ENCODE measurements at regions not wholly inside any gene's neighbourhood (a gene's known extent, or its start where the extent isn't known, plus 50 kb on each side); places are given as distances from the start of the nearest gene placed in this dataset.

DNA sequence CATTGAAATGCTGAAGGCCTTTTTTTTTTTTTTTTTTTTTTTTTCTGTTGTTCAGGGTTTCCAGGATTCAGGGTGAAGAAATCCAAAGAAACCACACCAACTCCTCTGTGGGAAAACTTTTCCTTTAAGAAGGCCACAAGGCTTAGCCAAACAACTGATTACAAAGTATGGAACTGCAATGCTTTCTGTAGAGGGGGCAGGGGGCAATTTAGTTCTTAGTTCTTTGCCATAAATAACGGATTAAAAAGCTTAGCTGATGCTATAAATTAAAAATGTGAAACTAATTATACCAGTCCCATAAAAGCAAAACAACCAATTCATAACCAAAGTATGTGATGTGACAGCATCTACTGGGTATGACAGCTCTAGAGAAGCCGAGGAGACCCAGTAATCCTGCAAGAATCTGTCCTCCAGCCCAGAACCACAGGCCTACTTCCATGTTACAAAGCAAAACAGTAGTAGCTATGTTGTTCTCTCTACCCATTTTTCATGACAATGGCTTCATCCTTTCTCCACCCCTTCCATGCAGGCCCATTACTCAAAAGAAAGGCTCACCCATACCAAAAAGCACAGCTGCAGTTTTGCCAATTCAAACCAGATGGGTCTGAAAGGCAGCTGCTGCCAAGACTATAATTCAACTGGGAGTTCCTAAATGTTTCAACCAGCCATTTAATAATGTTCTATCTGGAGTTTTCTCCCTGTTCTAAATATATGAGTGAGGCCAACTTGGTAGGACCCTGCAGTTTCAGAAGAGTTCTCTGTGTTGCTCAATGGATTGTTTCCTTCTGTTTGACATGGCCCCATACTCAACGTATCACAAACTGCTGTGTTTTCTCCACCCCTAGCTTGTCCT, 167.1 kb upstream of the ZFHX3 start:
- DNase-seq (ENCODE audit: low spot score) = no peak

DNA sequence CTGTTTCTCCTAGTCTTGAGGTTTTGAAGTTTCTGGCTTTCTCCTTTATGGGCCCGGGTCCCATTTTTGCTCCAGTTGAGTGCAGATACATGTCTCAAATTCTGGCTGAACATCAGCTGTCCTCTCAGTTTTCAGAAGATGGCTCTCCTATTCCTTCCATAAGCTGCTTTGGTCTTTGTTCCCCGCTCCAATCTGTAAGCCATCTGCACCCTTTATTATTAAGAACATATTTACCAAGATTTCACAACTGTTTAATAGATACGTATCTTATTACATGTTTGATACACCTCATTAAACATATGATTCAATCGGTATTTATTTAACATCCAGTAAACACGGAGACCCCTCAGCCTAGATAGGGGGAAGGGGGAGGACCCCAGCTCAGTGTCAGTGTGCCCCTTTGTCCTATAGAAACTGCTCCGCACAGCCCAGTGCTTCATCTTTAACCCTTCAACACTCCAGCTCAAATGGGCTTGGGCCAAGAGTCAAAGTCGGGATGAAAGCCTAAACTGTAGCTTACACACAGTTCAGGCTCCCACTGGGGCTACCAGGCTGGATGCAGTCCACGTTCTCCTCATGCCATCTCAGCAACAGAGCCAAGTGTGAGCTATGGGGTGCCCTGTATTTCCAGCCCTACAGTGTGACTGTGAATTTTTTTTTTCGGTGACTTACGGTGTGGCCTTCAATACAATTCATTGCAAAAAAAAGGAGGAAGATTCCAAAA, 166.0 kb upstream of the ZFHX3 start:
- DNase-seq (ENCODE audit: low spot score) = no peak

DNA sequence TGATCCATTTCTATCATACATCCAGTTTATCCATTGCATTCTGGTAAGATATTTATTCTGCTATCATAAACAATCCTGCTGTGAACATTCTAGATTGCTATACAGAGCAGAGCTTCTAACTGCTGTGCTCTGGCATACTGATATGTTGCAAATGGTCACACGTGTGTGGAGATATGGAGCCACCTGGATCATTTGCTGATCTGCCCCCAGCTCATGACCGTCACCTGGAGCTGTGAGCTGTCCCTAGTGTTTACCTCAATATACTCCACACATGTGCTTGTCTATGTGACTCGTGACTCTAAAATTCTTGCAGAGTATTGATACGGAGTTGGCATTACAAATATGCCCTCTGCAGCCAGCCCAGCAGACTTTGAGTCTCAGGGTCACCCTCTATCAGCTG, 164.5 kb upstream of the ZFHX3 start:
- no peak for DNase-seq (ENCODE audit: low spot score)

DNA sequence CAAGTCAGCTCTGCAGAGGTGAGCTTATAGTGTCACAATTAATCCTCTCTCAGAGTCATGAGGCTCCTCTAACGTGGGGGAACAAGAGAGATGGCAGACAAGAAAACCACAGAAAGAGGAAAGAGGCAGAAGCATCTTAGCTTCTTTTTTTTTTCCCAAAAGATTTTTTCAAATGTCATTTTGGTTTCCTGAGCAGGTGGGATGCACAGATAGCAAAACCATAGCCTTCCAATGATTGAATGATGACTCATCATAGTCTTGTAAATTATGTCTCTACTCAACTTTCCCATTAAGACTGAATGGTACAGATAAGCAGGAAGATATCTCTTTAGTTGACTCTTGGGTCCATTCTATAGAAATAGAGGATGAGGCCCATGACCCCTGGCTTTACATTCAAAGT, 162.8 kb upstream of the ZFHX3 start:
- DNase-seq (ENCODE audit: low spot score) = no peak

DNA sequence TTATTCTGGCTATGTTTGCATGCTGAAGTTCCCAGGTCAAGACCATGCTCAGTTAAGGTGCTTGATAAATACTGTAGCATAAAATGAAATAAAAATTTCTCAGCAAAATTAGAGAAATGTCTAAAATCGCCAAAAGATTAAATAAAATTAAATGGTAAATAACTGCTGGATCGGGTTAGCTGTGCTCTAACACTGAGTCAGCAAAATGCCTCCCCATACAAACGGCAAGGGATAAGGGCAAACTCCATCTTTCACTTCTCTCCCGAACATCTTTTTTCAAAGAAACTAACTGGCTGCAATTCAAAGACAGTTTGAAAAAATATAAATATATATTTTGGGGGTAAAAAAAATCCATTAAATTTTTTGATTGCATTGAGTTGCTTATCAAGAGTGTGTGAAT, 162.2 kb upstream of the ZFHX3 start:
- no peak for DNase-seq (ENCODE audit: low spot score)

DNA sequence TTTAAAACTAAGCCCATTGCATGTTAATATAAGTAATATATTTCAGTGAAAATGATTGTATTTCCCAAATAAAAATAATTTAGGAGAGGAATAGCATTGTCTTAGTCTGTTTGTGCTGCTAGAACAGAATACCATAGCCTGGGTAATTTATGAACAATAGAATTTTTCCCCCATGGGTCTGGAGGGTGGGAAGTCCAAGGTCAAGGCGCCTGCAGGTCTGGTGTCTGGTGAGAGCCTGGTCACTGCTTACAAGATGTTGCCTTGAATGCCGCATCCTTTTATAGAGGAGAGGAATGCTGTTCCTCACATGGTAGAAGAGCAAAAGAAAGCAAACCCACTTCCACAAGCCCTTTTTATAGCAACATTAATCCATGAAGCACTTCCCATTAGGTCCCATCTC, 161.3 kb upstream of the ZFHX3 start:
- no peak for DNase-seq (ENCODE audit: low spot score)

DNA sequence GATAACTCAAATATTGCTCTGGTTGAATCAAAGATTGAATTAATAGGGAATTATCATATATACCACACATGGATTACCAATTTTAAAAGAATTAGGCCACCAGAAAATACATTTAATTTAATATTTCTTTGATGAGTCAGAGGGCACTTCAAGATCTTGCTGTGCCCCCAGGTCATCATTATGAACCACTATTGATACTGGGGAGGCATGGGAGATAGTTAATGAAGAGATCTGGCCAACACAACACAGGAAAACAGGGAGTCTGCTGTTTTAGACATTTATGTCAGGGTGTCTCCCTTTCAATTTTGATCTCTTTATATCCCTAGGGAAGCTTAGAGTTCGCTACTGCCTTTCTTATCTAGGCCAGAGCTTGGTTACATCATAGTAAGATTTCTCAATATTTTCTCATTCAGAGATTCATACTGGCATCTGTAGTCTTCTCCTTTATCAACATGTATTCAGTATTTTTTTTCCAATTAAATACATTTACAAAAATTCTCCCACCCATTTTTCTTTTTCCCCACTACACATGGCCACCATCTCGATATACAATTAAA, 158.3 kb upstream of the ZFHX3 start:
- no peak for DNase-seq (ENCODE audit: low spot score)

DNA sequence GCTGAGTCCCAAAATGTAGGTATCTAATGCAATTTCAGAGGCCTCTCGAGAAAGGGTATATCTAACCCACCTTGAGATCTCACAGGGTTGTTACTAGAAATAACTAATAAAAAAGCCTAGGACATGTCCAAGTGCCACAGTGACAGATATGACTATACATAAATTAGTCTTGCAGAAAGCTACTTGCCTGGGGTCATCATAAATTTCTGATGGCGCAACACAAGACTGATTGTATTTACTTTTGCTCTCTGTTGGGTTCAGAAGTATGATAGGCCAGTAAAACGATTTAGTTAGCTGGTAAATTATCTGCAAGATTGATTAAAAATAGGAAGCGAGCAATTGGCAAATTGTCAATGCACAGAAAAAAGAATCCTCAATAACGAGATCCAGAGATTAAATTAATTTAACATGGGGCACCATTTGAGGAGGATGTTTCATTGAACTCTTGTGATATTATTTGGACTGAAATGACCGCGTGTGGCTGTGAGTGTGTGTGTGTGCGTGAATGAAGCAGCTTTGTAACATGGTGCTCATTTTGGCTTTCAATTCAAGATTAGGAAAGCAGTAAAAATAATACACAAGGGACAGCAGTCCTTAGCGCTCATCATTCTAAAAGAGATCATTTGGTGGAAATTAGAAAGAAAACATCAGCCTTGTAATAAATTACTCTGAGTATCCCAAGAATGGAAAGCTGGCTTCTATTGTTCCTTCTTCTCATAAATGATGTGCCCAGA, 157.4 kb upstream of the ZFHX3 start:
- no peak for DNase-seq (ENCODE audit: low spot score)

DNA sequence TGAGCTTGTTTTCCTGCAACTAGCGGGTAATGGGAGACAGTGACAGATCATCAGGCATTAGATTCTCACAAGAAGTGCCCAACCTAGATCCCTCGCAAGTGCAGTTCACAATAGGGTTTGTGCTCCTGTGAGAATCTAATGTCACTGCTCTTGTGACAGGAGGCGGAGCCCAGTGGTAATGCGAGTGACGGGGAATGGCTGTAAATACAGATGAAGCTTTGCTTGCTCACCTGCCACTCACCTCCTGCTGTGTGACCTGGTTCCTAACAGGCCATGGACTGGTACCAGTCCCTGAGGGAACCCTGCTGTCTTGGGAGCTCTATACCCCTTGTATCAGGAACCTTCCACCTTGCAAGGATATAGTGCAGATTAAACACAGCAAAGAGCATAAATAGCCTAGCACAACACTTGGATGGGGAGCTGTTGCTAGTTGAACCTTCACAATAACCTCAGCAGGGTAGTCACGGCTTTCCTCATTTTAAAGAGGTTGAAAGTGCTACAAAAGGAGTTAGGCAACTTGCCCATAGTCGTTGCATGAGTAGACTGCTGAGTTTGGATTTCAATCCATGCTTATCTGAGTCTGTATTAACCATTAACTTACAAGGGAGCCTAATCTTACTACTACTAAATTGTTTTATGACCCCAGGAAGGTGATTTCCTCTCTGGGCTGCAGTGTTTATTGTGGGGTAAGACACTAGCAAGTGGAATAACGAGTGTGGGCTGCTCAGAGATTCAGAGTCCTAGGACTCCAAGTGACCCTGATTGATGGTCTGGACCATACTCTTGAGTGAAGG, 156.6 kb upstream of the ZFHX3 start:
- no peak for DNase-seq (ENCODE audit: low spot score)

DNA sequence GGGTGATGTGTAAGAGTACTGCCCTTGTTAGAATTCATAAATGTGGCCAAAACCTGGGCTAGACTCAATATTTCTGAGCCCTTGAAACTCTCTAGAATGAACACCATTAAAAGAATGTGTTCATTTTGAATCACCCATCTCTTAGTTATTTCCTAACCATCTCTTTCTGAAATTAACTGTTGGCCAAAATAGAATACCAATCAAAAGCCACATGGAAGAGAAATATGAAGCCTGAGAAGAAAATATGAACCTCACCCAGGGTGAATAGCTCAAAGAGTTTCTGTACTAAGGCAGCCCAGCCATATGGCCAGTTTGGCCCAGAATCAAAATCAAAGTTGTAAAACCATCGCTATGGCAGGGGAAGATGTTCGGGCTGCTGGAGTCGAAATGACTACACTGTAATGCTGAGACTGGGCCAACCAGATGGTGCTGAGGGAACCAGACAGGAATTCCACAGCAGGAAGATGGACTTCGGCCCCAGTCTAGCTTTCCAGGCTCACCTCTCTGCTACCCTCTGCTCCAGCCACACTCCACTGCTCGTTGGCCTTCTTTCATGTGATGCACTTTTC, 154.3 kb upstream of the ZFHX3 start:
- no peak for DNase-seq (ENCODE audit: low spot score)

DNA sequence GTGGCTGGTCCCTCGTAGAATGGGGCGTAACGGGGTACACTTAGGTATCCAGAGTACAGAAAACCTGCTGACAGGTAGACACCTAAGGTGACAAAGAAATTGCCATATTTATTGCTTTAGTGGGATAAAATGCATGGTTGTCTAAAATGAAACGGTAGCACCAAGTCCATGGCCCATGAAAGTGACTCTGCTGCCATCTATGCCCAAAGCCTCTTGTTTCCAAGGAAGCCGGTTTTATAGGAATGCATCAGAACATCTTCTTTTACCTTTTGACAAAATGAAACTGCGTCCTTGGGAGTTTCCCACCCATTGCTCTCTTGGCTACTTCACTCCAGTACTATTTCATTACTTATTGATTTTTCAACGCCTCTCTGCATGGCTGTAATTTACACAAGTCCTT, 151.3 kb upstream of the ZFHX3 start:
- no peak for DNase-seq (ENCODE audit: low spot score)

DNA sequence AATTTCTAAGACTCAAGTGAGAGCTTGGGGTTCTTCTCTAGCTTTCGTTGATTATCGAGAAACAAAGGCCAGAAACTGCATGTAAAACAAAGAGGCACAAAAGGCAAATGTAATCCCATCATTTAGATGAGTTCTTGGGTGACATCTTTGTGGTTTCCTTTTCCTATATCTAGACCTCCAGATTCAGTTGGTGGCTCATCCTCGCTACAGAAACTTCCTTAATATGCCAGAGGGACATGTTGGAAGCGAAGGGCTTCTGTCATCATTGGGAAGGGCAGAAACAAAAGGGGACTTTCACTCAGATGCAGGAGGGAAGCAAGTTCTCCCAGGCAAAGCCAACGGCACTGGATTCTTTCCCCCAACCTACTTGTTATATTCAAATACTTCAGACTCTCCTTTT, 150.6 kb upstream of the ZFHX3 start:
- DNase-seq (ENCODE audit: low spot score) = no peak

DNA sequence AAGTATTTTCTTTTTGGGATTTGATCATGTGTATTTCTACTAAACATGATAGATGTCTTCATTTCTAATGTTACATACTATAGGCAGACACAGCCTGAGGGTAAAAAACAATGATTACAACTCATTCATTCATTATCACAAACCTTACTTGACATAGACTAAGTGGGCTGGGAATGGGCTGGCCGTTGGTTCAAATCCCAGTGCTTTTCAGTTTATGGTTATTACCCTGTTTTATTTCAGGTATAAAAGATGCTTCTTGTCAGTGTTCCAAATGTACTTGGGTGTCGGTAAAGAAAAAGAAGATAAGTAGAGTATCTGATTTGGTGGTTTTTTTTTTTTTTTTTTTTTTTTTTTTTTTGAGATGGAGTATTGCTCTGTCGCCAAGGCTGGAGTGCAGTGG, 149.7 kb upstream of the ZFHX3 start:
- DNase-seq (ENCODE audit: low spot score) = no peak

DNA sequence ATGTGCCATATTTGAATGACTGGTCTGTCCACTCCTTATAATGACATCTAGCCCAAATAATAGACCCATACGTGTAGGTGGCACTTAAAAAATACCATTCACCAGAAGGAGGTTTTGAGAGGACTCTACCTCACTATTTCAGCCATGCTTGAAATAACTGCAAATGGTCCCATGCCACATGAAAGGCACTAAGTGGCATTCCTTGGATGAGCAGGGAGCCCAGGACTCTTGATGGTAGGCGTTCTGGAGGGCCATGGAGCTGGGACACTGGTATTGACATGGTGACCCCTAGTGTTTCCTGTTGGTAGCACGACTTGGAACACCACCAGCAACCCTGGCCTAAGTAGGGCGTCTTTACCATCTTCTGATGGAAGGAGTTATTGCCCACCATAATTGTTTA, 148.7 kb upstream of the ZFHX3 start:
- peak; percentile 25 for DNase-seq (ENCODE audit: low spot score)

DNA sequence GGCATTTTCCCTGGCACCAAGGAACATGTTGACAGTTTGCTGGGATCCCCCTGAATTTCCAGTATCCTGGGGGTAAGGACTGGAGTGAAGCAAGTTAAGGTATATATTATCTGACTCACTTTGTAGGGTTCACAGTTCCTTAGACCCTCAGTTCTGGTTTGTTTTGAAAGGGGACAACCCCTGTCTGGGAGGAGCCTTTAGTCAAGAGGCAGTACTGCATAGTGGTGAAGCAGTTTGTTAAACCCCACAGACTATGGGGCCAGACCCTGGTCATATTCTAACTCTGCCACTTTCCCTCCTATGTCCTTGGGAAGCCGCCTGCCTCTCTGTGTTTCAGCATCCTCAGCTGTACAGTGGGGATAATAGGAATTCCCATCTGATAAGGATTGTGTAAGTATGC, 145.5 kb upstream of the ZFHX3 start:
- DNase-seq (ENCODE audit: low spot score) = no peak

DNA sequence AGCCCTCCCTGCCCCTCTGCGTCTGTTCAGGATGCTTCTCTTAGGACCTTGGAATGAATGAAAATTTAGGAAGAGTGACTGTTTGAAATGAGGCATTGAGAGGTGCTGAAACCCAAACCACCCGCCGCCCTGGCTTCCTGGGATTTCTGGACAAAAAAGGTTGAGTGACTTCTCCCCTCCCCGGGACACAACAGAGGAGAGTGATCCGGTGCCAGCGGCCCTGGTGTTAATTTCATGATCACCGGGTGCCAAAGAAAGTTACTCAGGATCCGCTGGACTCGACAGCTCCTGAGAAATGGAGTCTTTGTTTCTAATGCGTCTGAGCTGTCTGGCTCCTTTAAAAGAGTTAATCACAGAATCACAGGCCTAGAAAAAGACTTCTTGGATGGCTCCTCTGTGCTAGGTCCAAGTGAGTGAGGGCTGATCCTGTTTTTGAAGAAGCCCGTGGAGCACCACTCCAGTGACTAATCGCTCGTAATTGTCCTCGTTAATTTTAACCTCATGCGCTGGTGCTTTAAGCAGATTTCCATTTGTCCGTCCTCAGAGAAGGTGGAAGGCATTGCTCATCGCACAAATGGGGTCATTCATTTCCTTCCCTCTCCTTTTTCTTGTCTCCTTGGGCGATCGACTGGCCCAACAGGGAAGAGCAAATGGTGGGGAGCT, 144.4 kb upstream of the ZFHX3 start:
- DNase-seq (ENCODE audit: low spot score) = no peak

DNA sequence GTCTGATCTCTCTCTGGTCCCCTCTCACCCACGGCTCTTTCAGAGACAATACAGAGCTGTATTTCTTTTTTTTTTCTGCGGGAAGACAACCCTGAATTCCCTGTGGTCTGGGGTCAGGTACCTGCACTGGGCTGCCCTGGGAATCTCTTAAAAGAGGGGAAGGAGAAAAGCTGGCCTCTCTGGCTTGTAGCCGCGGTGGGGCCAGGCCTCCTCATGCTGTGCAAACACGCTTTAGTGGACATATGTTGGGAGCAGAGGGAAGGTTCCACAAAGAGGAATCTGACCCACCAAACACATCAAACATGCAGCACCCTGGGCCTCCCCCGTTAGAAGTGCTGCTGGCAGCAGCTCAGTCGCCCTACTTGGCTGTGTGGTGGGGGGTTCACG, 143.7 kb upstream of the ZFHX3 start:
- no peak for DNase-seq (ENCODE audit: low spot score)

DNA sequence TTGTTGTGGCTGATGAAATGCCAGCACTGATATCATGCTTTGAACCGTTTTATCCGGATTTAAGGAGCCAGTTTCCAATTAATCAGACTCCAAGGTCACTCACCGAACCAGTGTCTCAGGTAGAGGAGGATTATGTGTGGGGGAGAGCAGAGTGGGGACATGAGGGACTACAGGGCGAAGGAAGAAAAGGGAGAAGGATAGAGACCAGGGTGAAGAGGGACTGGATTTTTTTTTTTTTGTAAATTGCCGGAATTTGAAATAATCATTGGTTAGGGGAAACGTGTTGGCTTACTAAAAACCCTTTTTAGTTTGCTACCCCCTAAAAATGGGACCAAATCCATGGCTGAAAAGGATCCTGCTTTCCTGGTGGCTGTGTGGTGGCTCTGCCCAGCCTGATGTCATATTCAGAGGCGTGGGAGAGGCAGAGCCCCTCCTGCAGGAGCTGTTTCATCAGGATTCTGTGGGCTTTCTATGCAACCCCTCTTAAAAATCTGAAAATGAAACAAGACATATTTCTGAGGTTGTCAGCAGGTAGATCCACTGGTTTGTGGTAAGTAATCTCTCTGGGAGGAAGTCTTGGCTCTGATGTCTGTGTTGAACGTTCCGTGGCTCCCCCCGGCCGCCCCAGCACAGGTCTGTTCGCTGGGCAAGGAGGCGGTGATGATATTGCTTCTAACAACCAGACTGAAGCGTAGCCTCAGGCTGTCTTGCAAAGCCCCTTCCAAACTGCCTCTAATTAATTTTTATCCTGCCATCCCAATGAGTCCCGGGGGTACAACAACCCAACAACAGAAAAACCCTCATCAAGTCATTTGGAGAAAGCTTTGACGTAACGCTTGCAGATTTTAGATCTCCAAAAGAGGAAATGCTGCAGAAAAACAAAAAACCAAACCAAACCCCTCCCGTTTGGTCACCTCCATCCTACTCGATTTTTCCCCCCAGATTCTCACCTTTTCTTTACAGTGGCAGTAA, 143.0 kb upstream of the ZFHX3 start:
- no peak for DNase-seq (ENCODE audit: low spot score)

DNA sequence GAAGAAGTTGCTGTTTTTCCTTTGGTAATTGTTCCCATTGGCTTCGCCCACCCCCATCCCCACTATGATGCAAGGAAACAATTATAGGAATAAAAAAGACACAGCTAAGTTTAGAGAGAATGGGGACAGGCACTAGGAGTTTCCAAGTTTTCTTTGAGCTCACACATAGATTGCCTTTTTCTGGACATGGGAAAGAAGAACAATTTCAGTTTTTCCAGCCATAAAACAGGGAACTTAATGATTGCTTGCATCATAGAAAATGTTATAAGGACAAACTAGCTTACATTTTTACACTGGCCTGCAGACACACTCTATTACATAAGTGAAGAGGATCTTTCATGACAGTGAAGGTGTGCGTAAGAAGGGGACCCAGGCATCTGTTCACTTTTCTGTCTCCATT, 142.3 kb upstream of the ZFHX3 start:
- DNase-seq (ENCODE audit: low spot score) = no peak

DNA sequence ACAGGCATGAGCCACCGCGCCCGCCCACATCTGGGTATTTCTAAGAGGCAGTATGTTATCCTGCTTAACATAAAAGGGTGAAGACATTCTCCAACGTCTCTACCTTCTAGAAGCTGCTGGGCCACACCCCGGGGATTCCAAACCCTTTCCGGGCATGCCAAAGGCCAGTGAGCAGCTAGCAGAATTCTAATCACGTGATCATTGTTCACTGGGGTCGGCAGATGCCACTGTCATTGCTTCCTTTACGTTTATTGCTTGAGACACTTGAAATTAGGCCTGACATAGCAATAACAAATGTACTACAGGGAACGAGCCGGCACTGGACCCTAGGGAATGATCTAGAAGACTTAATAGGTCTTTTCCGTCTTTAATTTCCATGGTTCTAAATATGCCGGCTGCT, 141.2 kb upstream of the ZFHX3 start:
- DNase-seq (ENCODE audit: low spot score) = no peak
